Skin epidermis (tissue), 12 donors: ENCODE measurements at regions not wholly inside any gene's neighbourhood (a gene's known extent, or its start where the extent isn't known, plus 50 kb on each side); places are given as distances from the start of the nearest gene placed in this dataset.
A peak's percentile ranks its signal among the peaks of the same experiment; 100 is the strongest.

ENCODE experiments used
- H3K27ac ChIP-seq, 21 experiments: fragments of 200-600 bp; sonication (generic) in 11 of 21; one replicate each; pipeline ENCODE4 v1.5.0; 2020; ENCODE audit warnings: mild to moderate bottlenecking in 3 of 21, inconsistent platforms in 2 of 21, moderate library complexity in 2 of 21
- H3K4me3 ChIP-seq, 7 experiments: fragments of 200-600 bp; sonication (generic) in 2 of 7; one replicate each; pipeline ENCODE4 v1.5.0; 2020; ENCODE audit warnings: inconsistent platforms in 2 of 7, mild to moderate bottlenecking in 2 of 7, moderate library complexity in 1 of 7

GRCh38 chr13:76017861-76018556 is 381.9 kb downstream of the LMO7 start:
- no peak overlapping the region for H3K27ac ChIP-seq
- no peak overlapping the region for H3K4me3 ChIP-seq

DNA sequence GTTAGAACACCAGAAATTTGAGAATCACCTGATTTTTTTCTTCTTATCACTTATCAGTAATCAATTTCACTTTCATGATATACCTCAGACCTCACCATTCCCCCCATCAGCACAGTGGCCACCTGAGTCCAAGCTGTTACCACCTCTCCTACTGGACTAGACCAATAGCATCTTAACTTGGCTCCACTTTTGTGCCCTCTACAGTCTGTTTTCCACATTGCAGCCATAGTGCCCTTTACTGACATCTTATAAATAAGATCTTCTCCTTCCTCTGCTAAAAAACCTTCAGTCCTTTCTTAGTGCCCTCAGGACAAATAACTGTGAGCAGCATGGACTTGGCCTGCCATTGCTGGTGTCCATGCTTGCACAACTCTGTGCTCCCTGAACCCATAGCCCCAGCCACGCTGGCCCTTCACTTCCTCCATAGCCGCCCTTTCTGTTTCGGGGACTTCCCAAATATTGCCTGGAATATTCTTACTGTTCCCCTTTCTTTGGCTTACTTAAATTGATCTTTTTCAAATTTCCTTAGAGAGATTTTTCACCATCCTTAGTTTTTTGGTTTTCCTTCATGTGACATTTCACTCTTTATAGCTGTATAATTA is 380.8 kb downstream of the LMO7 start:
- Histone ChIP-seq H3K27ac (no peak overlapping the region), H3K4me3 (no peak overlapping the region)

GRCh38 chr13:76014406-76015318 is 378.5 kb downstream of the LMO7 start:
- Histone ChIP-seq H3K27ac (peak overlapping the region in 4 of 21 experiments; percentile 16 to 55 (median 28)), H3K4me3 (no peak overlapping the region)

GRCh38 chr13:76012091-76012721 is 376.1 kb downstream of the LMO7 start:
- Histone ChIP-seq H3K4me3 (no peak overlapping the region), H3K27ac (no peak overlapping the region)

DNA sequence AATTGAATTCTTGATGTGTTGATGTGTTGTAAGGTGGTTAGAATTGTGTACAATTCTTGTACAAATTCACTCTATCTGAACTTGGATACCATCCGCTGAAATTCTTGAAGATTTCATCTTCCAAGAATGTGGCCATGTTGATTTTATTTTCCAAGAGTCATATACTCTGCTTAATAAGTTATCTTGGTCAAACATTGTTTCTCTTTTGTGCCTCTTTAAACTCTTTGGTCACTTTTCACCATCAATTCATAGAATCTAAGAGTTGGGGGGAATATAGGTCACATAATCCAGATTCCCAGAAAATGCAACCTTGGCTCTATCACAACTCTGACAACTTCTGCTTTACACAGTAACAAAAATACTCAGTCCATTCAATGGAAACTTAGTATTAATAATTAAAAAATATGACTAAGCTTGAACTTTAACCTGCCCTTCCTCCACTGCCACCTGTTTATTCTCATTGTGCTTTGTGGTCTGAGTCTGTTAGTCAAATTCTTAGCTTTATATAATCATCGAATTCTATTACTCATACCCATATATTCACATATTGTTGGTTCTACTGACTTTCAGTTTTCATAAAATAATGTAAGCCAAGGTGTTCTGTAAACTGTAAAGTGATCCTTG is 373.2 kb downstream of the LMO7 start:
- Histone ChIP-seq H3K27ac (no peak overlapping the region), H3K4me3 (no peak overlapping the region)

DNA sequence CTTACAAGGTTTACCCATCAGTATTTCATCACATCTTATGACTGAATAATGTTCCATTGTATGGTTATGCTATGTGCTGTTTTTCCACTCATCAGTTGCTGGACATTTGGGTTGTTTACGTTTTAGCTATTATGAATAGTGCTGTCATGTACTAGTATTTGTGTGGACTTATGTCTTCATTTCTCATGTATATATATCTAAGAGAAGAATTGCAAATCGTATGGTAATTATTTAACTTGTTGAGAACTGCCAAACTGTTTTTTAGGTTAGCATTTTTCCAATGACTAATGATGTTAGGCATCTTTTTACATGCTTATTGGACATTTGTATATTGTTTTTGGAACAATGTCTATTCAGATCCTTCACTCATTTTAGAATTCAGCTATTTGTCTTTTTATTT is 368.3 kb downstream of the LMO7 start:
- Histone ChIP-seq H3K27ac (no peak overlapping the region), H3K4me3 (no peak overlapping the region)

GRCh38 chr13:76000131-76000530 is 364.0 kb downstream of the LMO7 start:
- H3K4me3 ChIP-seq: no peak overlapping the region
- no peak overlapping the region for H3K27ac ChIP-seq

- no peak overlapping the region for H3K4me3 ChIP-seq
- H3K27ac ChIP-seq: no peak overlapping the region
These were observed 360.5 kb downstream of the LMO7 start for GRCh38 chr13:75996582-75996981.

DNA sequence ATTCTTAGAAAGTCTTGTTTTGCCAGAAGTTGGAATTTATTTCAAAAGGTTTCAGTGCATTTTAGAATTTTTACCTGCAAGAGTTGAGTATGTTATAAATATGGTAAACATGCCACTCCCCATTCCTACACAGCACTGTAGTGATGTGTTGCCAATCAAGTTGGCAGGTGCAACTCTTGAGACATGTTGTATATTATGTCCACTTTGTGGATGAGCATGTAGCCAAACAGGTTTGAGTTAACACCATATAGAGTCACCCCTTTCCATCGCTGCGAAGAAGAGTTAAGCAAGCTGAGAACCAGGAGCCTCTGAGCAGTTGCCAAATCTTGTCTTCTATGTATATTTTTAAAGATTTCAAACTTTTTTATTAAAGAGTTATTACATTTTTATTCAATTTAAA is 359.8 kb downstream of the LMO7 start:
- H3K4me3 ChIP-seq: no peak overlapping the region
- H3K27ac ChIP-seq: no peak overlapping the region

GRCh38 chr13:75993823-75994222 is 357.7 kb downstream of the LMO7 start:
- Histone ChIP-seq H3K4me3 (no peak overlapping the region), H3K27ac (no peak overlapping the region)

DNA sequence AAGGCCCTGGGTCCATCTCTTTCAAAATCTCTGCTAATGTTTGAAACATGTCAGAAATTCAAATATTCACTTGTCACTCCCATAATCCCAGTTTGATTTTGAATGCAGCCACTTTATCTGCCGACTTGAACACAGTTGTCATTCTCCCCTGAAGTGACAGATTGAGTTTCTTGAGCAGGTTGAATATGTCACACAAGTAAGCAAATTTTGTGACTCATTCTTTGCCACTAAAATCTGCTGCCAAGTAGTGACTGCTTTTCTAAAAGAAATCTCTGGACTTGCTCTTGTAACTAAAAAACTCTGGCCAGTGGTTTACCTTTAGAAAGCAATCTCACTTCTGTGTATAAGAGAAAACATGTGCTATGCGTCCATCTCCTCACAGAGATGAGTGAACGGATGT is 357.1 kb downstream of the LMO7 start:
- H3K4me3 ChIP-seq: no peak overlapping the region
- no peak overlapping the region for H3K27ac ChIP-seq

- no peak overlapping the region for H3K4me3 ChIP-seq
- no peak overlapping the region for H3K27ac ChIP-seq
These were observed 350.7 kb downstream of the LMO7 start for GRCh38 chr13:75986818-75987217.

GRCh38 chr13:75985132-75985531 is 349.0 kb downstream of the LMO7 start:
- Histone ChIP-seq H3K4me3 (no peak overlapping the region), H3K27ac (no peak overlapping the region)

DNA sequence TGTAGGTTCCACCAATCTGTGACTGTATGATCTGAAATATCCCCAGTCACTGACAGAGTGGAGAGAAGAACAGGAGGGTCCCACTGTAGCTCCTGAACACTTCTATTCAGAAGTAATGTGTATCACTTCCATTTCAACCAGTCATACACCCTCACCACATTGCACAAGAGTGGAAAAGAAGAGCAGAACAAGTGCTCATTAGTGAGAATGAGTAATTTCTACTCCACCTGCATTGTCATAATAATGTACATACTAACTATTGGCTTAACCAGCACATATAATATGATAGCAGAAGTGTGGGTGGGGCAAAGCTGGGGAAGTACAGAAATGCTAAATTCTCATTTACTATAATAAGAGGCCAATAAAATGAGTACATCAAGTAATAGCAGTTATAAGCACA is 342.7 kb downstream of the LMO7 start:
- Histone ChIP-seq H3K27ac (no peak overlapping the region), H3K4me3 (no peak overlapping the region)

- Histone ChIP-seq H3K4me3 (no peak overlapping the region), H3K27ac (no peak overlapping the region)
These were observed 332.1 kb downstream of the LMO7 start for GRCh38 chr13:75968103-75968838.

- no peak overlapping the region for H3K4me3 ChIP-seq
- no peak overlapping the region for H3K27ac ChIP-seq
These were observed 327.2 kb downstream of the LMO7 start for GRCh38 chr13:75963302-75963701.

DNA sequence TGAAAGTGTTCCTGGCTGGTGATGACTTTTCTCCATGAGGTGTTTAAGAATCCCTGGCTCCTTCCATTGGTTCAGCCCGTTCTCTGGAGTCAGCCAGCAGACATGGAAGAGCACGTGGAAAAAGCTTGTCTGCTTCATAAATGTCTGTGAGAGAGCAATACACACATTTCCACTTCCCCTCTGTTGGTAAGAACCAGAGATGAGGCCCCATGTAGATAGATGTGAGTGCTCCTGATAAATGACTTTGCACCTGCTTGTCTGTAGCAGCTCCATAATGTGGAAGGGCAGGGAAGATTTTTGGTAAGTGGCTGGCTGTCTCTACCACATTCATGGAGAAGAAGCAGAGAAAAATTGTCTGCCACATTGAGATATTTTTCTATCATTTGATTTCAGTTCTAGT is 325.8 kb downstream of the LMO7 start:
- Histone ChIP-seq H3K4me3 (no peak overlapping the region), H3K27ac (no peak overlapping the region)

- H3K4me3 ChIP-seq: no peak overlapping the region
- H3K27ac ChIP-seq: no peak overlapping the region
These were observed 324.4 kb downstream of the LMO7 start for GRCh38 chr13:75960538-75960994.

GRCh38 chr13:75959861-75960481 is 323.8 kb downstream of the LMO7 start:
- Histone ChIP-seq H3K4me3 (no peak overlapping the region), H3K27ac (no peak overlapping the region)
